Renal cortex interstitium (tissue), 11 donors: ENCODE measurements at regions not wholly inside any gene's neighbourhood (a gene's known extent, or its start where the extent isn't known, plus 50 kb on each side); places are given as distances from the start of the nearest gene placed in this dataset.

Source experiments
- DNase-seq, 11 donors: peaks; one replicate each; pipeline ENCODE4 v3.0.0-alpha.2; 2013; ENCODE audit warnings: low read depth in 9 of 11, low spot score in 4 of 11; ENCODE audit errors: extremely low read depth in 1 of 11

DNA sequence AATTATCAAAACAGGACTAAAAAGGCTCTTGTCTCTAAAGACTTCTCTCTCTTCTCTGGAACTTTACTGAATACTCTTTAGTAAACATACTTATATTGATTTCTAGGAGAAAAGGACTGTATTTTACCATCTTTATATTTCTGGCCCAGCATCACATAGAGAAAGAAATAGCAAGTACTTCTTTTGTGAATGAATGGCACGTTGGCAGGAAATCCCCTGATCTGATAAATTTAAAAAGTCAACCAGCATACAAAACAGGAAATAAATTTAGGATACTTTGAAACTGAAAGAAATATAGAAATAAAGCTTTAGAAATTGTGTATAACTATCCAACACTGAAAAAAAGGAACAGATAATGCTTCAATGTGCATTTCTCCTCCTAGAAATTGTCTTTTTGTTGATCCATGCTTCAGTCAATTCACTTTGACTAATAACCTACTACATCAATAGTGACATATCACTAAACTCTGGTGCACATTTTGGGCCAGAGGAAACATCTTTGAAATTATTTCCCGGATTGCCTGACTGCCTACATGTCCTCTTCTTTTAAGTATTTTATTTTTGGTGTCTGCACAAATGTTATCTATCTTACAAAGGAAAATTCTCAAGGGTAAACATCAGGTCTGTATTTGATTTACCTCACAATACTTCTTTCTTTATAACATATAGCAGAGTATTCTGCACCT lies 183.5 kb upstream of the FSTL5 start:
- no peak for DNase-seq

DNA sequence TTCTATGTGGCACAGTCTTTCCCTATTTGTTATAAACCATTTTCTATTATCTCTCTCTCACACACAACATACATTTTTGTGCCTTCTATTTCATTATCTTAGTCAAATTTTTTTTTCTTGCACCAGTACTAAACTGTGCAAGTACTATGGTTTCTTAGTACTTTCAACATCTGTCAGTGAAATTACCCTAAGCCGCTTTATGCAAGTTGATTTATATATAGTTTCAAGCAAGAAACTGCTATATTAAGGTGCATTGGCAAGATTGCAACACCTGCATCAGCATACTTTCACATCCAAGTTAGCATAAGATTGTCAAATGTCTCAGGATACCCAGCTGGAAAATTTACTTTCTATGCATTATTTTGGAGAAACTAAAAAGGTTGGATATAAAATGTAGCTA lies 180.2 kb upstream of the FSTL5 start:
- DNase-seq, result no peak

DNA sequence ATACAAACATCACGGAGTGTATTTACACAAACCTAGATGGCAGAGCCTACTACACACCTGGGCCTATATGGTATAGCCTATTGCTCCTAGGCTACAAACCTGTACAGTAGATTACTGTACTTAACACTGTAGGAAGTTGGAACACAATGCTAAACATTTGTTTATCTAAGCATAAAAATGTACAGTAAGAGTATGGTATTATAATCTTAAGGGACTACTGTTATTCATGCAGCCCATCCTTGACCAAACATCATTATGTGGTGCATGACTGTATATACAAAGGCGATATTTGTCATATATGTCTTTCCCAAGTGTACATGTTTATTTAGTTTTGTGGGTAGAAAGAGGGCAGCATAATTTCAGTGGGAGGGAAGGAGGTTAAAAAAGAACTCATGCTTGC lies 177.7 kb upstream of the FSTL5 start:
- no peak for DNase-seq

DNA sequence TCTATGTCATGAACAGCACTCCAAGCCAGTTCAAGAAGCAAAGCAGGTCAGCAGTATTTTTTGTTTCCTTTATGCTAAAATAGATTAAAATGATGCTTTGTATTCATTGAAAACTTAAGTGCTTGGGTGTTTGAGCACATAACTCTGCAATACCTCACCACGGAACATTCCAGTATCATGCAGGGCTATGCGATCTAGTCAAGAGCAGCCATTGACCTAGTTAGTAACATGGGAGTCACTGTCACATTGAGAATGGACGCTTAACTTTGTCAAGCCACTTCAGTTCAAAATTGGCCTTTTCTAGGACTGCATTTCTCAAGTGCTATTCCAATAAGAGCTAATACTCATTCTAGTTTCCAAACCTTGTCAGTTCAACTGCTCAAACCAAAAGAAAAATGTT lies 160.1 kb upstream of the FSTL5 start:
- no peak for DNase-seq

DNA sequence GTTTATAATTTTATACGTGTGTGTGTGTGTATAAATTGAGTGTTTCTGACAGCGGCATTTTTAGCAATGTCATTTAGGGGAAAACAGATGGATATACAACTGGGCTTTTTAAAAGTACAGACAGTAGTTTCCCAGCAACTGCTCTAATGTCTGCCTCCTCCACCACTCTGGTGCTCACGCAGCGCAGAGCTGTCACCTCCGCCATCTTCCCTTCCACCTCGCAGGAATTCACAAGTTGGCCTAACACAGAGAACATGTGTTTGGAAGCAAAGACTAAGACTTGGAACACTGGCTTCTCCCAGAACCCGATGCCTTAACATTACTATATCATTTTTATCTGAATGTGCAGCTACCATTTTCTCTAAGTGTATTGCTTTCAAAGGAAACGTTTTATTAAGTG lies 158.3 kb upstream of the FSTL5 start:
- no peak for DNase-seq

DNA sequence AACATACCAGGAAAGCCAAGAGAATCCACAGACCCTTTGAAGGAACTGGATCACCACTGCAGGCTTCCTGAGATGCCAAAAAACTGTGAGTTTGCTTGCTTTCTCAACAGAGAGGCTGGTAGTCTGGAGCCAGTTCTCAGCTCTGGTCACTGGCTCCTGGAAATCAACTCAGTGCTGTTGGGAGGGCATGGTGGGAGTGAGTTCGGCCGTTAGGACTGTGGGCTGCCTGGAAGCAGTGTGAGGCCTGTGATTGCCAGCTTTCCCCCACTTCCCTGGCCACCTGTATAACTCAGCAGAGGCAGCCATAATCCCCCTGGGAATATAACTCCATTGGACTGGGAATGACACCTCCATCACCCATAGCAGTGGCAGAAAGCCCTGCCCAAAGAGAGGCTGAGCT lies 122.0 kb upstream of the FSTL5 start:
- DNase-seq, result no peak

DNA sequence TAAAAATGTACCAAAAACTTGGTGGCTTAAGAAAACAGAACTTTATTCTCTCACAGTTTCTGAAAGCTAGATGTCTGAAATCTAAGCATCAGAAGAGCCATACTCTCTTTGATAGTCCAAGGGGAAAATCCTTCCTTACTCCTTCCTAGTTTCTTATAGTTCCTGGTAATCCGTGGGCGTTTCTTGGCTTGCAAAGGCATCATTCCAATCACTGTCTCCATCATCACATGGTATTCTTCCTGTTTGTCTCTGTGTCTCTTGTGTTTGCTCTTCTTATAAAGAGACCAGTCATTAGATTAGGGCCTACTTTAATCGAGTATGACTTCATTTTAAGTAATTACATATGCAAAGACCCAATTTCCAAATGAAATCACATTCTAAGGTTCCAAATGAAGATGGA lies 118.9 kb upstream of the FSTL5 start:
- no peak for DNase-seq

DNA sequence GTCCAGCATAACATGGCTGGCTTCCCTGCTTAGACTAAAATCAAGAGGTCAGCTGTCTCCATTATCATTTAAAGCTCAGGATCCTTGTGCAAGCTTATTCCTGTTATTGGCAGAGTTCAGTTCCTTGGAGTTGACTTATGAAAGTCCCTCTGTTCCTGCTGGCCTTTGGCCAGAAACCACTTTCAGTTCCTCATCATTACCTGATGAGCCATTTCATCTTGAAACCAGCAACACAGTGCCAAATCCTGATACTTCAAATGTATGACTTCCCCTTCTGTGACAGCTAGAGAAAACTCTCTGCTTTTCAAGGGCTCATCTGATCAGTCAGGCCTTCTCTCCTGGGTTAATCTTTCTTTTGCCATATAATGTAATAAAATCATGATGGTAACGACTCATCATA lies 110.6 kb upstream of the FSTL5 start:
- DNase-seq, result no peak

DNA sequence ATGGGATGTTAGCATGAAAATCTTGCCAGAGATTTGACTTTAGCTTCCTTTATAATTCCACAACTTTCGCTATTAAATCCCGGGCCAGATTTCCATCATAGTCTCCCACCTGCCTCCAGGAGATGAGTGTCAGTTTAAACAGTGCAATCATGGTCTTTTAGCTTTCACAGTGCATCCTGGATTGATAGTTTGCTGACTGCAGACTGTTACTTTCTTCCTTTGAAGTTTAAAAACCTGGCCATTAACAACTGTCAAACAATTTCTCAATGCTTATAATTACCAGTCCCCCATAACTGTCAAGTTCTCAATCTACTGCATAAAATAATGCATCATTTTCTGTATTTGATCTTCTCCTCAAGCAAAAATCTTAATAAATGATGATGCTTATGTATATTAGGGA lies 108.4 kb upstream of the FSTL5 start:
- DNase-seq, result no peak

DNA sequence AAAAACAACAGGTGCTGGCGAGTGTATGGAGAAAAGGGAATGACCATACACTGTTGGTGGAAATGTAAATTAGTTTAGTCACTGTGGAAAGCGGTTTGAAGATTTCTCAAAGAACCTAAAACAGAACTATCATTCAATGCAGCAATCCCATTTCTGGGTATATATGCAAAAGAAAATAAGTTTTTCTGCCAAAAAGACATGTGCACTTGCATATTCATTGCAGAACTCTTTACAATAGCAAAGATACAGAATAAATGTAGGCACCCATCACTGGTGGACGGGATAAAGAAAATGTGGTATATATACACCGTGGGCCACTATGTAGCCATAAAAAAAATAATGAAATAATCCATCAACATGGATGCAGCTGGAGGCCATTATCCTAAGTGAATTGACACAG lies 105.1 kb upstream of the FSTL5 start:
- no peak for DNase-seq

DNA sequence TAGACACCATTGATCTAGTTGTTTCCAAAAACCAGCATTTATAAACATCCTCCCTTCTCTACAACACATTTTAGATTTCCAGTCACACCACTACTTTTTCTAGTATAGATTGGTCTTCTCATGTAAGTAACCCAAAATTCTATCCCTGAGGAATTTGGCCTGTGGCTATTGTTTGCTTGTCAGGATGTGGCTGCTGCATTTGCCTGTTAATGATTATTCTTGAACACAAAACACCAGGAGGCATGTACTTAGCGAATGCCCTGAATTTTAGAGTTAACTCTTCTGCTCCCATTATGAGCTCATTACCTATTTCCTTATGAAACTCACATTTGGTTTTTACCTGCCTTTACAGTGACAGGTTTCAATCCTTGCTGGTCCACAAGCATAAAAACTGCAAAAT lies 102.0 kb upstream of the FSTL5 start:
- no peak for DNase-seq

DNA sequence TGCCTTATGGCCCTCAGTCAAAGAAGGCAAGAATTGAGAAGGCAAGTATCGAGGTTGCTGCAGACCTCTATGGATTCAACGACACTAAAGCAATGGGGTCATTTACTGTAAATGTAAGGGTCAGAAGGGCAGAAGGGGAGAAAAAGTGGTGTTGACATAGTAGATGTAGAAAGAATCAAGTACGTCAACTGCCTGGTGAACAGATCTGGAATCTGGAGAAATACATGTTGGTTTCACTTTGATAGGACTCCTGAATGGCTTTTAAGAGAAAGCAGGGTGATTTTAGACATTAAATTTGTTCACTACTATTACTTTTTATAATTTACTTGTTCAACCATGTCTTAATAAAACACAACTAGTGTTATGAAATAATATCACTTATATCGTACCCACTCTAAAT lies 81.3 kb upstream of the FSTL5 start:
- no peak for DNase-seq

DNA sequence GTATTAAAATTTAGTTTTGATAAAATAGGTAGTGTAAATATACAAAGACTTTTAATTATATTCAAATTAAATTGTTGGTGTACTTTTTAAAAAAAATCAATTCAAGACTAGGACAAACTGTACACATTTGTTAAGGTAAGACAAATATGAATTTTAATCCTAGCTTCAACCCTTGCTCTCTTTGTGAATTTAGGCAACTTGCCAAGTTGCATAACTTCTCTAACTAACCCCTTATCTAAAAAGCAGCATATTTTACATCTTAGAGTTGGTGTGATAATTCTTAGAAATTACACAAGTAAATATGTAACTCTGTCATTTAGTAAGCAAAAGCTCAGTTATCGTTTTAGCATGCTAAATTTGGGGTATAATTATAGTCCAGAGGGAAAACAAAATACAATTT lies 78.1 kb upstream of the FSTL5 start:
- no peak for DNase-seq

DNA sequence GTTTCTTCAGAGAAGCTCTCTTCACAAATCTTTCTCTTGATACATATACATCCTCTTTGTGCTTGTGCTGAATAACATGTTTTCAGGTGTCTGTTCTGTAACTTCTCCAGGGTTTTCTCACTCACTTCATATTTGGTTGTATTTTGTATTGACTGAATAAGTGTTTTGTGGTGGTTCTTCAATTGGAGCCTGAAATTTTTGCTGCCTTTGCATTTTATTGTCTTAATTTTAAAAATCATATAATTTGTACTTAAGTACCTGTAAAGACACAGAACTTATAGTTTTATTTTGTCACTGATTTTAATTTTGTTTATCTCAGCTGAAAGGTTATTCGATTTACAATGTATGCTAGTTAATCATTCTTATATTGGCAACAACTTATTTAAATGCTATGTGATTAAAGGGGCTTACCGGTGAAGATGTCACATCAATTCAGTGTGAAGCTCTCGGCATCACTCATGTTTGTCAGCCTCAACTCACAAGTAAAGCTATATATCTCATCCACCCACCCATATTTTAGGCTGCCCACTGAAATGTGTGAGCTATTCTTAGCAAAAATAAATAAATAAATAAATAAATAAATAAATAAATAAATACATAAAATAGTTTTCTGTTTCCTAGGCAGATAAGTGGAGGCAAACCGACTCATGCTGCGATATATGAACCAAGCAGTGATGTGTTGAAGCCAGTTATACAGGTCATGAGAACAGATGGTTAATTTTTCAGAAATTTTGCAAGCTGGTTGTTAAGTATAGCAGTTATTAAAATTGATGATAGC lies 76.4 kb upstream of the FSTL5 start:
- DNase-seq, result no peak

DNA sequence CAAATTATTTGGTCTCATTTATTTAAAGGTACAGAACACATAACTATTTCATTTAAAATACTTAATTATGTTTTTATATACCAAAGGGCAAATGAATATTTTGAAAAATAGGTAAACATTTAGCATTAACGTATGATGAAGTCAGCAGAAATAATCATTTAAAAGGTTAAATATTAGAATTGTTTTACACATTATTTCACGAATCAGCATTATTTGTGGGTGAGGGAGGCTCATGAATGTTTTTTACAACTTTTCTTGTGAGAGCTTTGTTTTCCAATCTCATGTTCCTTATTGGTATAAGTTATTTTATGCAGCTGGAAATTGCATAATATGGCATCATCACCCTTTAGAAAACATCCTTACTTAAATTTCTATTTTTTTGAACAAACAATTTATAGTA lies 73.9 kb upstream of the FSTL5 start:
- no peak for DNase-seq

DNA sequence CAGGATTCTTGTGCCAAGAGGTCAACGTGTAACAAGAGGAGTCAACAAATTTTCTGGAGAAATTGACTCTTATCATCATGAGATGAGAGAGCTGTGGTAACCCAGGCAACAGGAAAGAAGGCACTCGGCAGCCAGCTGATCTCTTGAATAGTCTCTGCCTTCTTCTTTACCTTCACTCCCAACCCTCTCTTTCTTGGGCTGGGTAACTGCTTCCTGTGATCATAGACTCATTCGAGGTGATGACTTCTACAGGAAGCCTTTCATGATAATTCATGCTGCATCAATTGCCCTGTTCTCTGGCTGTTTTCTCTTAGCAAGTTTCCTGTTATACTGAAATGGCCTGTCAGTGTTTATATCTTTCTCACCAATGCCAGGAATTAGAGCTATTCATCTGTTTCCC lies 70.8 kb upstream of the FSTL5 start:
- no peak for DNase-seq

DNA sequence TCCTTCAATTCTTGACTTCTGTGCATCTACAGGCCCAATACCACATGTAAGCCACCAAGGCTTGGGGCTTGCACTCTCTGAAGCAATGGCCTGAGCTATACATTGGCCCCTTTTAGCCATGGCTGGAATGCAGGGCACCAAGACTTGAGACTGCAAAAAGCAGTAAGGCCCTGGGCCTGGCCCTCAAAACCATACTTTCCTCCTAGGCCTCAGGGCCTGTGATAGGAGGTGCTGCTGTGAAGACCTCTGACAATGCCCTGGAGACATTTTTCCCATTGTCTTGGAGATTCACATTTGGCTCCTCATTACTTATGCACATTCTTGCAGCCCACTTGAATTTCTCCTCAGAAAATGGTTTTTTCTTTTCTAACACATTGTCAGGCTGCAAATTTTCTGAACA lies 68.5 kb upstream of the FSTL5 start:
- DNase-seq, result no peak

DNA sequence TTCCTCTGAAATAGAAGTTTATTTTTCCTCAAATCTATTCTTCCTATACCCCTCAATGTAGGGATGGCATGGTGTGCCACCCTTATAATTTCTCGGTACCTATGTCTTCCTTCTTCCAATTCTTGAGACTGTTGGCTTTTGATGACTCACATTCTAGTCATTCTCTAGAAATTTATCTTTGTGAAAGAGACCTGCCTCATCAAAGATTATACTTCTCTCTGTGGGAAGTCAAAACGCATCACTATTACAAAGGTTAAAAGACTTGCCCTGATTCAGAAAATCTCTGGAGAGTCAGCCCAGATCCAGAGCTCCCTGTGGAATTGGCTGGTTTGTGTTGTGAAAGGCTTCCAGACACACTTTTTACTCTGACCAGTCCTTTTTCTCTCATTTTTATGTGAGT lies 65.9 kb upstream of the FSTL5 start:
- DNase-seq, result no peak

DNA sequence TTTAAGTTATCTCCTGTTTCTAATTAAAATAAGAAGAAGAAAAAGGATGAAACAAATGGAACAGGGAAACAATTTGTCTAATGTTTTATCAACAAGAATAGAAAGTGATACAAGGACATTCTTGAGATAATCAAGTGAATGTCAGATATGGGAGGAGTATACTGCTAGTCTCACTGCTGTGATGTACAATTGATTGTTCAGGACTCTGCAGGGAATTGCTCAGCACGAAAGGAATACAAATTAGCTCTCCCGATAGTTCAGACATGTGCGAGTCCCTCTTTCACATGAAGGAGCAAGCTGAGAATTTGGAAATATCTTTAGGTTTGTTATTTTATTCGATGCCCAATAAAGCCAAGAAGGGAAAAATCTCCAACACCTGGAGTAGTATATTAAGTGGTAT lies 57.3 kb upstream of the FSTL5 start:
- no peak for DNase-seq
